HG03097 (cell line): ENCODE measurements at regions not wholly inside any gene's neighbourhood (a gene's known extent, or its start where the extent isn't known, plus 50 kb on each side); places are given as distances from the start of the nearest gene placed in this dataset.

Experiments used
- ATAC-seq: cut with Tn5 transposase; IDR thresholded peaks from one replicate; pipeline ENCODE4 v1.9.1; 2021; ENCODE audit not compliant: unreplicated experiment, low FRiP score

DNA sequence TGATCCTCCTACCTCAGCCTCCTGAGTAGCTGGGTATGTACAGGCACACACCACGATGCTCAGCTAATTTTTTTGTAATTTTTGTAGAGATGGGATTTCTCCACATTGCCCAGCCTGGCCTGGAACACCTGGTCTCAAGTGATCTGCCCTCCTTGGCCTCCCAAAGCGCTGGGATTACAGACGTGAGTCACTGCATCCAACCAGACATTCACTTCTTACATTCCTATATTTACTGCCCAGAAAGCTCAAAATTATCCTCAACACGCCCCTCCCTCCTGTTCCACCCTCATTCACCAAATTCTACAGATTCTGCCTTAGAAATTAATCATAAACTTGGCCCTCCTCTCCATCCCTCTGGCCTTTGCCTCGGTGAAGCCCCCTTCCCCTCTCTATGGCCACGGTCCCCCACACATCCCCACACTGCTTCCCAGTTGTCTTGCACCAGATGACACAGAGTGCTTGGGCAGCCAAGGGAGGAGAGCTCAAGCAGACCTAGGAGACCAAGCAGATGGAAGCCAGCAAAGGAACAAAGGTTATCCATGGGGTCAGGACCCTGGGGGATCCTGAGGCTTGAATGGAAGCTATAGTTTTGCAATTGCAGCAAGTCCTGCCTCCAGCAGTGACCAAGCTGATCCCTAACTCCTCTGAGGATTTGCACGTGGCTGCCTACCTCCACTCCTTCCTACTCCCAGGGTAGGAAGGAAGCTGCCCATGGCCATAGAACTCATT lies 213.2 kb upstream of the FOXN3 start:
- ATAC-seq = no peak

DNA sequence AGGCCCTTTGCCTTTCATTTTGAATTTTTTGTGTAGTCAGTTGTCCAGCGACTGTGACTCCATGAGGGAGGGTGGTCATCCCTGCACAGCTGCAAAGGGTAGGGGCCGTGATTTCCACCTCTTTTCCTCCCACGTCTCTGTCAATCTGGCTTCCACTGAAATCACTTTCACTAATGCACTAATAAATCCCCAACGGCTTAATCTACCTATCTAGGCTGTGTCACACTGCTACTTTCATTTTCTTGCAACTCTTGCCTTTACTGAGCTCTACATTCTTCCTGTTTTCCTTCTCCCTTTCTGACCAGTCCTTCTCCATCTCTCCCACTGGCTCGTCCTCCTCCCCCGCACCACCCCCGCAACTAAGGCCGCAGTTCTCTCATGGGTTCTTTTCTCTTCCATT lies 212.3 kb upstream of the FOXN3 start:
- ATAC-seq = no peak

DNA sequence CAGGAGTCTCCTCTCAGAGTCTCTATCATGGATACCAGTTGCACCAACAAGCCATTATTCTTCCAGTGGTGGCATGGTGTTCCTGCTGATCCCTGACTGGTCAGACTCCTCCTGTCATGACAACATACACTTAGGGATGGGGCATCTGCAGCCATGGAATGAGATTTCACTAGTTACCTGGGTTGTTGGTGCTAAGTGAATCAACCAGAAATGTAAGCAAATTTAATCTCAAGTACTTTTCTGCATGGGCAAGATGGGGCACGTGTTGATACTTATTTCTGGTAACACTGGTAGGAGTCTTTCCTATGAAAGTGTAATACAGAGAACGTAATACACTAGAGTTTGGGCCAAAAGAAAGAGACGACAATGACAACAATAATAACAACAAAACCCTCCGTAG lies 211.5 kb upstream of the FOXN3 start:
- no peak for ATAC-seq

DNA sequence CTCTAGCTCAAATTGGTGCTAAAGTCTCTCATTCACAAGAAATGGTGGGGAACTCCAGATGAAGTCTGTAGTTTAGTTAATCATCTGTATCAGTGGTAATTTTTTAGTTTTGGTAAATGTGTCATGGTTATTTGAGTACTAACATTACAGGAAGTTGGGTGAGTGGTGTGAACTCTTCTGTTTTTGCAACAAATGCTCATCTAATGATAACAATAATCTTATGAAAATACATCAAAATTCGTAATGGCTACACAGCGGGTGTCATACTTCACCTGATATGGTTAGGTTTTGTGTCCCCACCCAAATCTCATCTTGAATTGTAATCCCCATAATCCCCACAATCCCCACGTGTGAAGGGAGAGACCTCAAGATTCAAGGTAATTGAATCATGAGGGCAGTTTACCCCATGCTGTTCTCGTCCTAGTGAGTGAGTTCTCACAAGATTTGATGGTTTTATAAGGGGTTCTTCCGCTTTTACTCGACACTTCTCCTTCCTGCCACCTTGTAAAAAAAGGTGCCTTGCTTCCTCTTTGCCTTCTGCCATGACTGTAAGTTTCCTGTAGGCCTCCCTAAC lies 209.3 kb upstream of the FOXN3 start:
- ATAC-seq = no peak

DNA sequence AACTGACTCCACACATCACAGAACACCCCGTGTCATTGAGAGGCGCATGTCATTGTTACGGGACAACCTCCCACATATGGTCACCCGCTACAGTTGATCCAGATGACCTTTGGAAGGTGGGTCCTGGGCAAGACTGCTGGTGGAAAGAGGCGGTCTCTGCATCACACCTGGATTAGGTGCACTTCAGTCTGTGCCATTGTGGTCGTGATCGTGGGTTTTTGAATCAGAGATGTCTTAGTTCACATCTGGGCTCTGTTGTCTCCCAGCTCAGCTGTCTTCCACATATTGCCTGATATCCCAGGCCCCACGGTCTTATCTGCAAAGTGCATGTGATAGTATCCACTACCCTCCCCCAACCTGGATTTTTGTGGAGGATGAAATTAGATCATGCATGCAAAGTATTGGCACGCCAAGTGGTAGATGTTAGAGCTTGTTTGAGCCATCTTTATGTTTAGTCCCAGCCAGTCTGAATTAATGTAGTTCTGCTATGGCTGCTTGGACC lies 208.7 kb upstream of the FOXN3 start:
- ATAC-seq = no peak

DNA sequence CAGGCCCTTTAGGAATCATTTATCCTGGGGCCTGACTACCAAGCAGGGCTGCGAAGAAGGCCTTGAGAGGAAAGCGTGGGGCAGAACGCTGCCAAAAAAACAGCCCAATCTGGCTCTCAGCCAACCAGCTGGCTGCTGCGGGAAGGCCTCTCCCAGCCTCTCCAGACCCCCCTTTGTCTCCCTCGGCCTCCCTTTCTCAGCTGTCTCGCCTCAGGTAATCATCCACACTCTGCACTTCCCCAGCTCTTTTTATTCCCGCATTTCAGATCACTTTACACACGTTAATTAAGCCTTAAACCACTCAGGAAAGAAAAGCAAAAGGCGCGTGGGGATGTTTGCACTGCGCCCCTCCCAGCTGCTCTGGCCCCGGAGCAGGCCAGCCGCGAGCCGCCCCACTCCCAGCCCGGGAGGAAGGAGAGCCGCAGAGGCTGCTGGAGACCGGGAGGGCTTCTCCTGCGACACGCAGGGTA lies 208.2 kb upstream of the FOXN3 start:
- no peak for ATAC-seq

DNA sequence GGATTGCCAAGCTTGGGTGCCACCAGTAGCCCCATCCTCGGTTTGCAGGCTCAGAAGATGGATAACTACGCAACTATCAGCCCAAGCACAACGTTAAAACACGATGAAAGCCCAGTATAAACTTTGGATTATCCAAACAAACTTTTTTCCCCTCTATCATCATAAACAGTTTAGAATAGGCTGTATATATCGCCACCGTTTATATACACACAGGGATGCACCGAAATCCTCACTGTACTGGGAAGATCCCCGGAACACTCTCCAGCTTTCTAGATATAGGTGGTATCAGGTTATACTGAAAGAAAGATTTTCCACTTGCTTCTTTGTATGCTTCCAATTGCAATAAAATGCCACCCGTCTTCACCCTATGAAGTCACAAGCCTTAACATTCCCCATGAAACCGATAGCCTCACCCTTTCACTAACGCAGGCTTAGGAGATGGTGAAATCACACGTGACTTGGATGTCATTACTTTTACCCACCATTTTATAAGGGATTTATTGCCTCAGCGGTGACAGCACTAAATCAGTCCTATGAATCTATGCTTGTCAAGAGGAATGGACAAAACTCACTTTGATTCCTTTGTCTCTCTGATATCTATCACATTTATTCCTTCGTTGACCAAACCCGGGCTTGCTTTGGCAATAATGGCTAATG lies 207.6 kb upstream of the FOXN3 start:
- no peak for ATAC-seq

DNA sequence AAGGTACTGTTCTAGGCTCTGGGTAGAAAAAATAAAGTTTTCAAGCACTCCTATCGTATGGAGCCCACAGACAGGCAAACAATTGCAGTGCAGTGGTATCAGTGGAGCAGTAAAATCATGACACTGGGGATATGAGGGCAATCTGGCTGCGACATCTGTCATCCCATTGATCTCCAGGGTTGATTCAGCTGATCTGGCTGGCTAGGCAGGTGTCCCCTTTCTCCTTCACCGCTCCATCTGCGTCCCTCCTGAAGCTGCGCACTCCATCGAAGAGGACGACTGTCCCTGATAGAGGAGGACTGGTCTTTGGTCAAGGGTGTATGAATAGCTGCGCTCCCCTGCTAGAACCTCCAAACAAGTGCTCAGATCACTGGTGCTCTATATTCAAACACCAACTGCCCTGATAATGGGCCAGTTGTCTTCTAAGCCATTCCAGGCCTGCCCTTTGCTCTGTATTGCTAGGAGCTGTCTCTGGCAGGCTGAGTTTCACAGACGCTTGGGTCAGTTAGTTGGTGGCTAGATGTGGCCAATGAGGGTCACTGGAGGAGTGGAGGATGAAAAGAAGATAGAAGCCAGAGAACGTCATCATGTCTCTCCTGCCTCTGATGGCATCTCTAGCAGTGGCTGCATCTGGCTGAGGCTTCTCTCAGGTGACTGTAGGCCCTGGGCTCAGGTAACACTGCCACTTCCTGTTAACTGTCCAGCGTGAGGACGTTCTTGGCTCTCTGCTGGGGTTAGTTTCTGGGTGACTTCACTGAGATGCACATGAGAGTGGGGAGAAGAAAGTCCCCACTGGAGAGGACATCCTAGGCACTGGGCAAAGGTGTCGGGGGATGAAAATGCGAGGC lies 205.0 kb upstream of the FOXN3 start:
- no peak for ATAC-seq

DNA sequence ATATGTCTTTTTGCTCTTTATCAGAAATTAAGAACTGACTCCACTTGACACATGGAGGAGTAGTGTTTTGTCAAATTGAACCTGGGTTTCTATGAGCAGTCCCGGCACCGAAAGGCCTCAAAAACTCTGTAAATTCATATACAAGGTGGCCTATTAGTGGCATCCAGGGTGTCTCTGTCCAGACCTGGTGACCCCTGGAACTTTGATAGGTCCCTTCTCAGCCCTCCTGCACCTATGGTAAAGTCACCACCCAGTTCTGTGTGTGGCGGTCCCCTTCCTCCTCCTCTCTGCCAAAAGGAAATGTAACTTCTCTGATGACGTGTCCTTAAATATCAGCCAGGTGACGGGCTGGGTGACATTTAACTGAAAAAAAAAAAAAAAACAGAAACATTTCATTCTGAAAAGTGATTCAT lies 204.0 kb upstream of the FOXN3 start:
- no peak for ATAC-seq

DNA sequence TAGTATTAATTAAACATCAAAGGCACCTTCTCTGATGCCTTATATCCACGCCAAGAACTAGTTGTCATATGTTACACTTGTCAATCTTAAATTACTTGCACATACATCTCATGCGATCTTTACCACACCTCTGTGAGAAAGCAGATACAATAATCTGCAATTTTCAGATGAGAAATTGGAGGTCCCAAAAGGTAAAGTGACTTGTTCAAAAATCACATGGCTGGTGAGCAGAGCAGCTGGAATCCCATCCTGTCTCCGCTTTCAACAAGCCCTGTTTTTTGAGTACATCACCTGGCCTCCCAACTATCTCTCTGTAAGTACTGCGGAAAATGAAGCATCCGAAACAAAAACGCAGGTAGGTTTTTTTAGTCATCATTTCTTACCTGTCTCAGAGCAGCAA lies 203.4 kb upstream of the FOXN3 start:
- ATAC-seq = no peak

DNA sequence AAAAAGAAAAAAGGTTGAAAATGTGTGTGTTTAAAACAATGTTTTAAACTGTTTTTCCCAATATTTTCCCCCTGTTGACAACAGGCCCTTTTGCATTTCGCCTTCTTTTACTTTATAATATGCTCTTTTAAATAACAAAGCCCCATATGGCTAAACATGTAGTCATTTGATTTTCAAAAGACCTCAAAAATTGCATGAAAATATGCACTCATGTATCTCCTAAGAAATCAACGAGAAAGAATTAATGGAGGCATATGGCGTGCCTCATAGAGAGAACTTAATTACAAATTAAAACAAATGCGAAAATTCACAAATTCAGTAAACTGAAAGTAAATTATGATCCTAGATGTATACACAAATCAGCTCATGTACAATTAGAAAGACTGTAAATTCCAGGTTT lies 202.6 kb upstream of the FOXN3 start:
- ATAC-seq = no peak

DNA sequence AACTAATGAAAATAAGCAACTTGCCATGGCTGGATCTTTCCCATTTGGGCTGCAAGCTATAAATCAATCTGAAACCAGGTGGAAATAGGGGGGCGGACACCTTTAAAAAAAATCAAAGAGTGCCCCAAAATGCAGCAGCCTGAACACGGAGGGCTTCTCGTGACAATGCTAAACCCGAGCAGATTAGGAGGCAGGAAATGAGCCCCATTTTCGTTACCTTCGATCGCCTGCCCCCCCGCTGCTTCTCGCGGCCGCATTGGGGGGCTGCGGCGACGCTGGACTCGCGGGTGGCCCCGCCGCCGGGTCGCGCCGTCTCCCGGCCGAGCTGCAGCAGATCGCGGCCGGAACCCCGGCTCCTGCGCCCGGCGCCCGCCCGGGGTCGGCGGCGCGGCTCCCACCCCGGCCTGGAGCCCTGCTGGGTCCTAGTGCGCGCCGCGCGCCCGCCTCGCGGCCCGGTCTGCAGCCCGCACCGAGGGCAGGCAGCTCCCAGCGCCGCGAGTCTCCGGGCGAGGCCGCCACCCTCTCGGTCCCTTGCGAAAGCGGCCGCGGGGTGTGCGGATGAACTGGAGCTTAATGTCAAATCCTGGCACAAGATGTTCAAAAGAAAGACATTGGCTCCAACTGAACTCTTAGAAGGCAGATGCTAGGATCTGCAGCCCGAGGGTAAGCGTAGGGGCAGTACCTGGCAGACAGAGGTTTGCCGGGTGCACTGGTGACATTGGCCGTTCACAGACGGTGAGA lies 201.9 kb upstream of the FOXN3 start:
- peak; percentile 70 for ATAC-seq

DNA sequence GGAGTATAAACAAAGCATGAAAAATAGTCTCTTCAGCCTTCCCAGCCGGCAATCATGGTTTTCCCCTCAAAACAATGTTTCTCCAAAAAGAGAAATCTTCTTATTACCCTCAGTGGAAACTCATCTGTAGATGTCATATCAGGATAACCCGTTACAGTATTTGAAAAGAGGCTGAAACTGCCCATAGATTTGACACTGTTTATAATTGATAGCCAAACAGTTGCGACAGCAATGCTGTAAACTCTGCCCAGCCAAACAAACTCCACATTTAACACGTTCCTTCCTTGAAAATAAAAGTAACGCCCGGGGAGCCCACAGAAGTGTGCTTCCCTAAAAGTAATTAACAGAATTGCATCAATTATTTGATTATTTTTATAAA lies 201.3 kb upstream of the FOXN3 start:
- ATAC-seq = no peak

DNA sequence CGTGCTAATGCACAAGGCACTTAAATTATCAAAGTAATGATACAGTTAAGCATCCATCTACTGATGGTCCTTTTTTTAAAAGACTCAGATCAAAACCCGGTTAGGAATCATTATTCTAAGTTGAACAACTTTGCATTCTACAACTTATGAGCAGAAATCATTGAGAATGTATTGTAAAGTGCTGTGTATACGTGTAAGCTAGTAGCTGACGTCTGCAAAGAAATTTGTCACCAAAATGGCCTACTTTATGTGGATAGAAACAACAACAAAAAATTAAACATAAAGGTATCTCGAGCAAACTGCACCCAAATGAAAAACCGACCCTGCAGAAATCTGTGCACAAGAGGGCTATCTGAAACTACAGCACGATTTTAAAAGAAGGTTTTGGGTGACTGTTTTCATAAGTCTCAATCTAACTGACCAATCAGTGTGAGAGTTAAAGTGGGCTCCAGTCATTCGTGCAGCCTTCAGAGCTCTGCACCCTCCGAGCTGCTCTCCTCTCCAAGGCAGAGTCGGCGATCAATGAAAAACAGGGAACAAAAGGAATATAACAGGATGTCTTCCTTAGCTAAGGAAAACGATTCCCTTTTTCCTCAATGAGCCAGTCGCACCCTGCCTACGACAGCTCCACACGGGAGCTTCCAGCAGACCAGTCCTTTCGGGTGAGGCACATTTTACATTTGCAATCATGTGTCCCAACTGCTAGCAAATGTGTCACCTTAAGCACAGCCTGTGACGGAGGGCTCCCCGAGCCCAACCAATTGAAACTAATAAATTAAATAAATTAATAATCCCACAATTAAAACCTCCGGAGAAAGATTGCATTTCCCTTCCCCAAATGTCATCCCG lies 200.7 kb upstream of the FOXN3 start:
- ATAC-seq = no peak

DNA sequence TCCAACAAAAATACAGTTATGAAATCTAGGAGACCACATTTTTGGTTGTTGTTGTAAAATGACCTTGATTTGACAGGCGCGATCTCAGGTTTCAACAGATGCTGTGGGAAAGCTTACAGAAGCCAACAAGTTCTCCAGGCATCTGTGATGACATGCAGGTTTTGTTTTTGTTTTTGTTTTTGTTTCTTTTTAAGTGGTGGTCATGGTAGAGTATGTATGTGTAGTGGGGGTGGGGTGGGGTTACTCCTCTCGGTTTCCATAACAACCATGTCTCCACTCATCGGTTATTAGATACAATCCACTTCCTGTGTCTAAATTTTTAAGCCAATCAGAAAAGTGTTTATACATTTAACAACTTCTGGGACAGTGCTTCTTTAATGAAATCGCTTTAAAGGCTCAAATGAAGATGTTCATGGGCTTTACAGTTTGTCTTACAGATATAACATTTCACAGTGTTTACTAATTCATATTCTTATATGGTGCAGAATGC lies 199.9 kb upstream of the FOXN3 start:
- ATAC-seq = peak; percentile 35

DNA sequence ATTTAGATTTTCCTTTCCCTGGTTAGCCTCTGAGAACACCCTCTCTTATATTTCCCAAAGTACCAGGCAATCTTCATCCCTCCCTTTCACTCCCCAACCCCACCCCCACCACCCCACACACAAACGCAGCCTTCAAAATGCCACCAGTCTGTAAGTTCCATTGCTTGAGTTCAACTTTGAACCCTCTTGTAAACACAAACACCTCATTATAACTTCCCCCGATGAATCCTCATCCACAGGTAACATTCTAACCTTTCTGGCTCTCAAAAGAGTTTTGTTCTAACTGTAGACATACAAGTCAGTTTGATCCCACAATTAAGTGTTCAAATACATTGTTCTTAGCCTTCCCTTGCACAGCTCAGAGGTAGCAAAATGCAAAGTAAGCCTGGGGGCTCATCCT lies 199.4 kb upstream of the FOXN3 start:
- ATAC-seq = no peak

DNA sequence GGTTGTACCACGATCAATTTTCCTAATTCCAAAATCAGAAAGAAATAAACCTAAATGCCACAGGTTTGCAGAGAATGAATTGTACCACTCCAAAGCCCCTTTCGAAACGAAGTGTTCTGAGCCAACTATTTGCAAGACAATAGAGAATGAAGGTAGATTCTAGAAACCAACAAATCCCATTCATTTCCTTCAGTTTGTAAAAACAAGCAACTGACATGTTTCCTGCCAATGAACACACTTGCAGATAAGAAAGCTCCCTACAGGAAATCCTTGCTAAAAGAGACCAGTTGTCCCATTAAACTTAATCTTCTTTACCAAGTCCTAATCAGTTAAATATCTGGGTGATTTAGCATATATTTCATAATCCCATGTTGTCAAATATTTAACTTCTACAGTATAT lies 198.4 kb upstream of the FOXN3 start:
- no peak for ATAC-seq

DNA sequence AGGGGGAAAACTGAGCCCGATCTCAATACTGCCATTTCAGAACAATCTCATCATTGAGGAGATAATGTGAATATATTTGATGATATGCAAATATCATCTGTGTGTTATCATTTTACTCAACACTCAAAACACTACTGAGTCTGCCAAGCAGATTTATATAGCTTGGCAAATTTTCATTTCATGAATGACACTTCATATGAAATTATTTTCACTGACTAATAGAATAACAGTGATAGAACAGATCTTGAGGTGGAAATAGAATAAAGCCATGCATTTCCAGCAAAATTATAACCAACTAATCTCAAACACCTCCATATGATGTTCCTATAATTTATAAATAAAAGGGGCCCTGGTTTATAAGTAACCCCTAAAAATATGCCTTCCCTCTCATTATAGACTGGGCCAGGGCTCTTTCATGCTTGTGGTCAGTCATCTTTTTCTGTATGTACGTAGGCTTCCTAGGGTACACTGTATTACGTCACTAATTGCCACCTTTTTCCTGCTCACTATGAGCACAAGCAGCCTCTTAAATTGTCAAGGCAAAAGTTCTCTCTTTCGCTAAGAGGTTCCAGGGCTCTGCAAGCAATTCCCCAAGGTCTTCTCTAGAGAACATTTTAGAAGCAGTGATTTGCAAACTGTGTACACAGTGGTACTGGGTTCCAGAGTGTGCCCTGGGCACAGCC lies 197.1 kb upstream of the FOXN3 start:
- no peak for ATAC-seq
